Suprapubic skin (tissue), 4 donors: ENCODE measurements at regions not wholly inside any gene's neighbourhood (a gene's known extent, or its start where the extent isn't known, plus 50 kb on each side); places are given as distances from the start of the nearest gene placed in this dataset.

Experiments used
- DNase-seq, 2 donors: peaks; one replicate each; pipeline ENCODE4 v3.0.0-alpha.2; 2019; ENCODE audit warnings: low spot score in 2 of 2
- H3K27ac ChIP-seq: fragments of 200-600 bp; sonication (generic); one replicate; pipeline ENCODE4 v1.5.1; 2019
- H3K27me3 ChIP-seq: fragments of 200-600 bp; sonication (generic); one replicate; pipeline ENCODE4 v1.5.1; 2019
- H3K36me3 ChIP-seq: fragments of 200-600 bp; sonication (generic); one replicate; pipeline ENCODE4 v1.5.1; 2019
- H3K4me1 ChIP-seq: fragments of 200-600 bp; sonication (generic); one replicate; pipeline ENCODE4 v1.5.1; 2019
- H3K4me3 ChIP-seq: fragments of 200-600 bp; sonication (generic); one replicate; pipeline ENCODE4 v1.5.1; 2019; ENCODE audit warnings: mild to moderate bottlenecking
- H3K9me3 ChIP-seq: fragments of 200-600 bp; sonication (generic); one replicate; pipeline ENCODE4 v1.5.1; 2019
- CTCF ChIP-seq, 2 donors: fragments of 200-600 bp in 1 of 2; fragments of 450-650 bp in 1 of 2; sonication (generic) in 1 of 2; IDR thresholded peaks; one replicate each; pipeline ENCODE4 v1.5.1; 2016 to 2019; ENCODE audit warnings: antibody characterized with exemption in 2 of 2, mild to moderate bottlenecking in 1 of 2, moderate library complexity in 1 of 2
- EP300 ChIP-seq: sonication (generic); formaldehyde crosslinking; IDR thresholded peaks from one replicate; pipeline ENCODE4 v1.6.1; 2017; ENCODE audit warnings: antibody characterized with exemption
- POLR2A ChIP-seq, 2 donors: fragments of 450-650 bp; IDR thresholded peaks; one replicate each; pipeline ENCODE4 v1.6.1; 2017; ENCODE audit warnings: antibody characterized with exemption in 2 of 2, mild to moderate bottlenecking in 2 of 2, moderate library complexity in 2 of 2
- POLR2AphosphoS5 ChIP-seq, 3 donors: sonication (generic); formaldehyde crosslinking; IDR thresholded peaks; one replicate each; pipeline ENCODE4 v1.6.1; 2017; ENCODE audit warnings: antibody characterized with exemption in 3 of 3
- WGBS: methylation state at CpG from one replicate; pipeline ENCODE4 v1.1.5; 2018; 5-methylcytosine and 5-hydroxymethylcytosine counted together

- no peak for DNase-seq
These were observed 581.0 kb upstream of the MAP3K7 start for GRCh38 chr6:91167846-91168245.

GRCh38 chr6:91166271-91167046 is 579.6 kb upstream of the MAP3K7 start:
- WGBS: 64% methylated on average over 11 of the region's 11 CpGs
- TF ChIP-seq EP300 (no peak), CTCF (IDR thresholded peaks at IDR 0.05) (no peak)

More at GRCh38 chr6:91167846-91168245, 581.0 kb upstream of the MAP3K7 start:
- 39% methylated on average over 3 of the region's 3 CpGs for whole genome bisulfite sequencing
- Histone ChIP-seq H3K36me3 (no peaks in the 10 kb centered on the region), H3K27me3 (no peaks in the 10 kb centered on the region), H3K4me3 (no peak overlapping the region), H3K9me3 (no peaks in the 10 kb centered on the region), H3K4me1 (no peaks in the 10 kb centered on the region), H3K27ac (no peak overlapping the region)
- TF ChIP-seq EP300 (no peak), POLR2A (IDR thresholded peaks at IDR 0.05) (no peak), POLR2AphosphoS5 (IDR thresholded peaks at IDR 0.05) (no peak), CTCF (IDR thresholded peaks at IDR 0.05) (no peak)

GRCh38 chr6:91164105-91164504 is 577.2 kb upstream of the MAP3K7 start:
- no peaks in the 10 kb centered on the region for H3K9me3 ChIP-seq
- H3K27me3 ChIP-seq: no peaks in the 10 kb centered on the region
- no peaks in the 10 kb centered on the region for H3K4me1 ChIP-seq
- WGBS: 62% methylated on average over 7 of the region's 7 CpGs
- no peak overlapping the region for H3K27ac ChIP-seq
- DNase-seq: no peak
- TF ChIP-seq POLR2A (IDR thresholded peaks at IDR 0.05) (no peak), POLR2AphosphoS5 (IDR thresholded peaks at IDR 0.05) (no peak), EP300 (no peak), CTCF (IDR thresholded peaks at IDR 0.05) (no peak)
- H3K4me3 ChIP-seq: no peak overlapping the region
- H3K36me3 ChIP-seq: no peaks in the 10 kb centered on the region

More at GRCh38 chr6:91166271-91167046, 579.6 kb upstream of the MAP3K7 start:
- Histone ChIP-seq H3K4me3 (no peak overlapping the region), H3K27me3 (no peaks in the 10 kb centered on the region), H3K9me3 (no peaks in the 10 kb centered on the region), H3K36me3 (no peaks in the 10 kb centered on the region), H3K4me1 (no peaks in the 10 kb centered on the region), H3K27ac (no peak overlapping the region)
- no peak for DNase-seq

GRCh38 chr6:91161246-91161645 is 574.4 kb upstream of the MAP3K7 start:
- TF ChIP-seq CTCF (IDR thresholded peaks at IDR 0.05): no peak
- TF ChIP-seq POLR2A (IDR thresholded peaks at IDR 0.05): no peak
- no peak for TF ChIP-seq POLR2AphosphoS5 (IDR thresholded peaks at IDR 0.05)
- no peak for TF ChIP-seq EP300
- H3K4me3 ChIP-seq: no peak overlapping the region
- H3K9me3 ChIP-seq: no peaks in the 10 kb centered on the region
- no peak overlapping the region for H3K27ac ChIP-seq
- no peak for DNase-seq
- WGBS: 89% methylated on average over 7 of the region's 7 CpGs
- H3K27me3 ChIP-seq: no peaks in the 10 kb centered on the region
- no peaks in the 10 kb centered on the region for H3K36me3 ChIP-seq
- no peaks in the 10 kb centered on the region for H3K4me1 ChIP-seq

DNA sequence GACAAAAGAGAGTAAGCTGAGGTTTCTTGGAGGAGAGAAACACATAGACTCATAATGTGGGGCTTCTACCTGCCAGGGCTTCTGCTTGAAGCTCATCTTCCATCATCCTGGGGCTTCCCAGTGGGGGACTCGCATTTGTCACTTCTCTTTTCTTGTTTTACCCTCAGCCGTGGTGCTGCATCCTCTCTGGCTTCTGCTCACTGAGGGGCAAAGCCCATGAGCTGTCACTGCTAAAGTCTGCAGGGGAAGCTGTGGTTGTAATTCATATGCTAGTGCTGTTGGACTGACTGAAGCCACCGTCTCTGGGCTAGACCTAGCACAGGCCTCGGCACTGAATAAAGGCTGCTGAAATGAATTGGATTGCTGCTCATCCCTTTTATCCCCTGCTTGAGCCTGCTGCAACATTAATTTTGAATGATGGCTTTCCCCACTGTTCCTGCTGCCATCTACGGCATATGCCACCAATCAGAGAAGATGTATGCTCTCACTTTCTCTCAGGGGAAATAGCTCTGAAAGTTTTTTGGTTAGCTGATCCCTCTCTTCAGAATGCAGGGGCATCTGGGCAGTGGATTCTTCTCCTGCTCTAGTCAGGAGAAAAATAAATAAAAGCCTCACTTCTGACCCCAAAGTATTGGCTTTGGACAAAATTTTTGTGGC is 568.4 kb upstream of the MAP3K7 start:
- Histone ChIP-seq H3K9me3 (no peaks in the 10 kb centered on the region), H3K36me3 (no peaks in the 10 kb centered on the region), H3K4me3 (no peak overlapping the region), H3K27ac (no peak overlapping the region), H3K4me1 (no peaks in the 10 kb centered on the region), H3K27me3 (no peaks in the 10 kb centered on the region)
- 37% methylated on average over 5 of the region's 5 CpGs for WGBS
- no peak for TF ChIP-seq POLR2AphosphoS5 (IDR thresholded peaks at IDR 0.05)
- TF ChIP-seq EP300: no peak
- no peak for TF ChIP-seq CTCF (IDR thresholded peaks at IDR 0.05)
- DNase-seq: no peak
